ENCODE measurements at regions not wholly inside any gene's neighbourhood (a gene's known extent, or its start where the extent isn't known, plus 50 kb on each side); places are given as distances from the start of the nearest gene placed in this dataset.

DNA sequence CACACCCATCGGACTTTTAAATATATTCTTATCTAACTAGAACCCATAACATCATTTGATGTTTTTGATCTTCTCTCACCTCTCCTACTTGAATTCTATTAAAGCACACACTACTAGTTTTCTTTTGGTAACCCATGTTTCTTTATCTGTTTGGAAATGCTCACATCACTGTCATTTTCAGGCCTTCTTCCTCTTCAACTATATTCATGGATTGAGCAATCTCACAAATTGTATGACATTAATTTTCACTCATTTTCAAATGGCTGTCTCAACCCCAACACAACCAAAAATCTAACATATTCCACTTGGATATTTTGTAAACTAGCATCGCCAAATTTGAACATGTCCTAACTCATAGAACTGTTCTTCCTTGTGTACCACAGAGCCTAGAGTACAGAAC is 488.0 kb upstream of the SEMA3A start:
- TF ChIP-seq, protein P1, sequence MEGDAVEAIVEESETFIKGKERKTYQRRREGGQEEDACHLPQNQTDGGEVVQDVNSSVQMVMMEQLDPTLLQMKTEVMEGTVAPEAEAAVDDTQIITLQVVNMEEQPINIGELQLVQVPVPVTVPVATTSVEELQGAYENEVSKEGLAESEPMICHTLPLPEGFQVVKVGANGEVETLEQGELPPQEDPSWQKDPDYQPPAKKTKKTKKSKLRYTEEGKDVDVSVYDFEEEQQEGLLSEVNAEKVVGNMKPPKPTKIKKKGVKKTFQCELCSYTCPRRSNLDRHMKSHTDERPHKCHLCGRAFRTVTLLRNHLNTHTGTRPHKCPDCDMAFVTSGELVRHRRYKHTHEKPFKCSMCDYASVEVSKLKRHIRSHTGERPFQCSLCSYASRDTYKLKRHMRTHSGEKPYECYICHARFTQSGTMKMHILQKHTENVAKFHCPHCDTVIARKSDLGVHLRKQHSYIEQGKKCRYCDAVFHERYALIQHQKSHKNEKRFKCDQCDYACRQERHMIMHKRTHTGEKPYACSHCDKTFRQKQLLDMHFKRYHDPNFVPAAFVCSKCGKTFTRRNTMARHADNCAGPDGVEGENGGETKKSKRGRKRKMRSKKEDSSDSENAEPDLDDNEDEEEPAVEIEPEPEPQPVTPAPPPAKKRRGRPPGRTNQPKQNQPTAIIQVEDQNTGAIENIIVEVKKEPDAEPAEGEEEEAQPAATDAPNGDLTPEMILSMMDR (IDR thresholded peaks at IDR 0.05; ENCODE audit: low read depth, low read length) = no peak
- no peak for TF ChIP-seq EZH2phosphoT487 (IDR thresholded peaks at IDR 0.05; ENCODE audit: low read depth)

All from OCI-LY3 (cell line).